ENCODE measurements at regions not wholly inside any gene's neighbourhood (a gene's known extent, or its start where the extent isn't known, plus 50 kb on each side); places are given as distances from the start of the nearest gene placed in this dataset.

DNA sequence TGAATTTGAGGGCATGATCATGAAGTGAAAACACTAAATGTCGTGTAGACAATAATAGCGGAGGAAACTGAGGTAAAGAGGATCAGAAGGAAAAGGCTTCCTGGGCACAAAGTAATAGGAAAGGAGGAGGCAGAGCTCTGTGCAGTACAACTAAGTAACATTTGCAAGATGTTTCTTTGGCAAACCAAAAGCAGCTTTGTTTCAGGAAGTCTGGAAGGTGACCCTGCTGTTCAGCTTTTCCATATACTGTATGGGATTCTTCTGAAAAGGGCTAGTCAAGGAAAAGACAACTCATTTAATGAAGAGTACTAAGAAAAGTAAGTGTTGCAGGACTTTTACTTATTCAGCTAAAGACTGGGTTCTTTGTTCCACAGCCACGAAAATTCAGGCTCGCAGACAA, 463.1 kb downstream of the PCDH7 start:
- TF ChIP-seq POLR2A (IDR thresholded peaks at IDR 0.05; ENCODE audit: low read depth, low read length) (no peak), TAF1 (IDR thresholded peaks at IDR 0.05; ENCODE audit: borderline replicate concordance, low read depth, low read length) (no peak), POLR2AphosphoS5 (IDR thresholded peaks at IDR 0.05; ENCODE audit: low read depth, low read length) (no peak)
